ENCODE measurements at regions not wholly inside any gene's neighbourhood (a gene's known extent, or its start where the extent isn't known, plus 50 kb on each side); places are given as distances from the start of the nearest gene placed in this dataset.

DNA sequence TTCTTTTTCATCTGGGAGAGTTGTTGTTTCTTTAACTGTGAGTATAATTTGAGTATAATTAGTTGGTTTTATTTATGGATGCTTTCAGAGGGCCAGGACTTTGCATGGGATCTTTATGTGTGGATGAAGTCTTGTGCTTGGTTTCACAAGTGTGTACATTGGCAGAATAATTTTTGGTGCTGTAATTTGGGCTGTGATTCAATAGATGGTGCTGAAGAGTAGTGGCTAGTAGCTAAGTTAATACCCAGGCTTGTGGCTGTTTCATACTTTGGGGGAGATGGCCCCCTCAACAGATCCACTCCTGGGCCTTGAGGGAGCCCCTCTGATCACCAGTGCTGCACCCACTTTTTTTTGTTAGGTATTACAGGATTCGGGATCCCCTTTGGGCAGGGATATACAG lies 1142.4 kb downstream of the SLITRK1 start:
- Histone ChIP-seq H3K36me3 (replicated peaks in 1 of 2) (no peaks in the 10 kb centered on the region), H3K9me3 (replicated peaks in 1 of 3) (peaks cover 0 to 4% (median 0%) of the 10 kb centered on the region in 3 donors), H3K4me1 (replicated peaks in 1 of 2) (no peaks in the 10 kb centered on the region), H3K4me3 (no peak overlapping the region), H3K27ac (no peak overlapping the region), H3K27me3 (no peaks in the 10 kb centered on the region)
- WGBS, 4 donors = 50 to 100% (median 80%) methylated on average over 1 of the region's 1 CpG
- DNase-seq = no peak
- intact Hi-C loops (cut with DNase I) = no loop called here
- TF ChIP-seq POLR2A (IDR thresholded peaks at IDR 0.05) = no peak

DNA sequence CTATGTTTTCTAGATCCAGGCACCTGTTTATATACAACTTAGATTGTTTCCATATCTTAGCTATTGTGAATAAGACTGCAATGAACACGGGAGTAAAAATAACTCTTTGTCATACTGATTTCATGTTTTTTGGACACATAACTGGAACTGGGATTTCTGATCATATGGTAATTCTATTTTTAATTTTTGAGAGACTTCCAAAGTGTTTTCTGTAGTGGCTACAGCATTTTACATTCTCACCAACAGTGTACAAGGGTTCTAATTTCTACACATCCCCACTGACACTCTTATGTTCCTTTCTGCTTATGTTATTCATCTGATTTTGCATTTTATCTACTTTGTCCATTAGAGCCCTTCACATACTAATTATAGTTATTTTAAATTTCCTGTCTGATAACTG lies 1152.9 kb downstream of the SLITRK1 start:
- Histone ChIP-seq H3K27ac (no peak overlapping the region), H3K9me3 (replicated peaks in 1 of 3) (no peaks in the 10 kb centered on the region), H3K27me3 (no peaks in the 10 kb centered on the region), H3K4me1 (replicated peaks in 1 of 2) (no peaks in the 10 kb centered on the region), H3K36me3 (replicated peaks in 1 of 2) (no peaks in the 10 kb centered on the region), H3K4me3 (no peak overlapping the region)
- DNase-seq = no peak
- WGBS, 4 donors = 76 to 84% (median 79%) methylated on average over 1 of the region's 1 CpG
- intact Hi-C loops (cut with DNase I) = no loop called here
- TF ChIP-seq POLR2A (IDR thresholded peaks at IDR 0.05) = no peak
- TF ChIP-seq, protein P1, sequence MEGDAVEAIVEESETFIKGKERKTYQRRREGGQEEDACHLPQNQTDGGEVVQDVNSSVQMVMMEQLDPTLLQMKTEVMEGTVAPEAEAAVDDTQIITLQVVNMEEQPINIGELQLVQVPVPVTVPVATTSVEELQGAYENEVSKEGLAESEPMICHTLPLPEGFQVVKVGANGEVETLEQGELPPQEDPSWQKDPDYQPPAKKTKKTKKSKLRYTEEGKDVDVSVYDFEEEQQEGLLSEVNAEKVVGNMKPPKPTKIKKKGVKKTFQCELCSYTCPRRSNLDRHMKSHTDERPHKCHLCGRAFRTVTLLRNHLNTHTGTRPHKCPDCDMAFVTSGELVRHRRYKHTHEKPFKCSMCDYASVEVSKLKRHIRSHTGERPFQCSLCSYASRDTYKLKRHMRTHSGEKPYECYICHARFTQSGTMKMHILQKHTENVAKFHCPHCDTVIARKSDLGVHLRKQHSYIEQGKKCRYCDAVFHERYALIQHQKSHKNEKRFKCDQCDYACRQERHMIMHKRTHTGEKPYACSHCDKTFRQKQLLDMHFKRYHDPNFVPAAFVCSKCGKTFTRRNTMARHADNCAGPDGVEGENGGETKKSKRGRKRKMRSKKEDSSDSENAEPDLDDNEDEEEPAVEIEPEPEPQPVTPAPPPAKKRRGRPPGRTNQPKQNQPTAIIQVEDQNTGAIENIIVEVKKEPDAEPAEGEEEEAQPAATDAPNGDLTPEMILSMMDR (IDR thresholded peaks at IDR 0.05) = no peak

DNA sequence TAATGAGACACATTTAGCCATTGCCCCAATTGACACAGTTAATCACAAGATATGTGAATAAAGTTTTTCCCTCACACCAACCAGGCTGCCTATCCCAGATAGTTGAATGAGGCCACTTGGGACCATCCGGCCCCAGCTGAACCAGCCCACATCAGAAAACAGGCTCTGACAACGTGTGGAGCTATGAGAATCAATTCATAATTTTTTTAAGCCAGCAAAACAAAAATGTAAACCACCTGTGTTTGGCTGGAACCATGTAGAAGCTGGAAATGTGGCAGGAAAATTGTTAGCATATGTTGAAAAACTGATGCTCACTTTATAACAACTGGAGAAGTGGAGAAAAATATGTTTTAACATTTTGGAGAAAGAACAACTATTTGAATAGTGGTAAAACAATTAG lies 1161.3 kb downstream of the SLITRK1 start:
- Histone ChIP-seq H3K36me3 (replicated peaks in 1 of 2) (no peaks in the 10 kb centered on the region), H3K9me3 (replicated peaks in 1 of 3) (no peaks in the 10 kb centered on the region), H3K4me3 (no peak overlapping the region), H3K27ac (no peak overlapping the region), H3K27me3 (no peaks in the 10 kb centered on the region), H3K4me1 (replicated peaks in 1 of 2) (no peaks in the 10 kb centered on the region)
- intact Hi-C loops (cut with DNase I) = no loop called here
- WGBS, 4 donors = 56 to 69% (median 63%) methylated on average over 2 of the region's 2 CpGs
- no peak for TF ChIP-seq POLR2A (IDR thresholded peaks at IDR 0.05)
- TF ChIP-seq, protein P1 (IDR thresholded peaks at IDR 0.05) = no peak
- DNase-seq = no peak

DNA sequence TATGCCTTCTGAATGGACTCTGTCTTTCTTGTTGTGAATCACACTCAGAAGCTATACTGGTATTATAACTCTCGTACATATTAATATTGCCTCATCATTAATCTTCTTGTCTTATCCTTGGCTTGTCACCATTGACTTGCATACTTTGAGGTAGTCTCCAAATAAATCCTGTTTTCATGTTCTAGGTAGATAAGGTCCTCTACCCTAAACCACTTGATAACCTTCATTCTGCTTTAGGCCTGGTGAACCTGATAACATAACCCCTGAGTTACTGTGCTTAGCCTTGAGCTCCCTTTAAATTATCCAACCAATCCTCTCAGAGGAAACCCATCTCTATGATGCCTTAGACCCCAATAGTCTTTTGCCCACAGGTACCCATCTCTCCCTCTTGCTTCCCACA lies 1162.3 kb downstream of the SLITRK1 start:
- TF ChIP-seq, protein P1 (IDR thresholded peaks at IDR 0.05) = no peak
- no peak for TF ChIP-seq POLR2A (IDR thresholded peaks at IDR 0.05)
- intact Hi-C loops (cut with DNase I) = no loop called here
- no peak overlapping the region for H3K27ac ChIP-seq
- no peak for DNase-seq
- H3K9me3 ChIP-seq (replicated peaks in 1 of 3) = no peaks in the 10 kb centered on the region
- no peak overlapping the region for H3K4me3 ChIP-seq
- WGBS, 4 donors = 37 to 79% (median 77%) methylated on average over 1 of the region's 1 CpG
- H3K36me3 ChIP-seq (replicated peaks in 1 of 2) = no peaks in the 10 kb centered on the region
- no peaks in the 10 kb centered on the region for H3K27me3 ChIP-seq
- no peaks in the 10 kb centered on the region for H3K4me1 ChIP-seq (replicated peaks in 1 of 2)

DNA sequence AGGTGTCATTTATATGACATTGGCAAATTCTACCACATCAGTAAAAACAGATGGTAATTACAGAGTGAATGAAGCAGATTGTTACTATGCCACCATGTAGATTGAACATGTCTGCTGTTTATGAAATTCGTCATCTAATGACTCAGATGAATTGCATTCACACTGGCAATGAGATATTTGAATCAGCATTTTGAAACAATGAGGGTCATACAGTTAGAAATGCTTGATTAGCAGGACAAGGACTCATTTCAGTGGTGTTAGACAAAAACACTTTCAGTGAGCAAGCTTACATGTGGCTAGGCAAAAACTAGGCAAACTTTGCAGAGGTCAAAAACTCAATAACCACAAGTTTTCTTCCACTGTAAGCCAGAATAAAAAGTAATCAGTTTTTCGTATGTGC lies 1165.0 kb downstream of the SLITRK1 start:
- intact Hi-C loops (cut with DNase I) = no loop called here
- H3K4me1 ChIP-seq (replicated peaks in 1 of 2) = no peaks in the 10 kb centered on the region
- 61 to 83% (median 66%) methylated on average over 2 of the region's 2 CpGs for WGBS, 4 donors

More for the DNA sequence above, 1165.0 kb downstream of the SLITRK1 start:
- Histone ChIP-seq H3K27ac (no peak overlapping the region), H3K9me3 (replicated peaks in 1 of 3) (no peaks in the 10 kb centered on the region), H3K27me3 (no peaks in the 10 kb centered on the region), H3K4me3 (no peak overlapping the region), H3K36me3 (replicated peaks in 1 of 2) (no peaks in the 10 kb centered on the region)
- TF ChIP-seq POLR2A (IDR thresholded peaks at IDR 0.05) = no peak
- TF ChIP-seq, protein P1 (IDR thresholded peaks at IDR 0.05) = no peak
- DNase-seq = no peak
